GM12864 (cell line): ENCODE measurements at regions not wholly inside any gene's neighbourhood (a gene's known extent, or its start where the extent isn't known, plus 50 kb on each side); places are given as distances from the start of the nearest gene placed in this dataset.

Experiments used
- DNase-seq: peaks from one replicate; pipeline ENCODE4 v3.0.0-alpha.2; 2011; ENCODE audit warnings: low read depth
- H3K4me3 ChIP-seq: 2 replicates; pipeline ENCODE4 v1.5.1; 2011; ENCODE audit warnings: mild to moderate bottlenecking, low read depth, low read length, control low read depth
- CTCF ChIP-seq: IDR thresholded peaks from 2 replicates; pipeline ENCODE4 v1.5.1; 2011; ENCODE audit warnings: low read depth, mild to moderate bottlenecking, moderate library complexity, low read length, control low read depth, inconsistent platforms; ENCODE audit errors: missing control alignments

- no peak overlapping the region for H3K4me3 ChIP-seq
- DNase-seq: no peak
- TF ChIP-seq CTCF: no peak
Measured at GRCh38 chr15:66844041-66844746, 142.2 kb downstream of the SMAD6 start.

GRCh38 chr15:66844747-66845145, 142.7 kb downstream of the SMAD6 start:
- TF ChIP-seq CTCF: no peak
- no peak for DNase-seq
- H3K4me3 ChIP-seq: no peak overlapping the region

- no peak overlapping the region for H3K4me3 ChIP-seq
- no peak for DNase-seq
- no peak for TF ChIP-seq CTCF
Measured at GRCh38 chr15:66845266-66845785, 143.3 kb downstream of the SMAD6 start.

- no peak overlapping the region for H3K4me3 ChIP-seq
- DNase-seq: no peak
- TF ChIP-seq CTCF: no peak
Measured at GRCh38 chr15:66846031-66846430, 144.0 kb downstream of the SMAD6 start.

- TF ChIP-seq CTCF: no peak
- DNase-seq: no peak
- no peak overlapping the region for H3K4me3 ChIP-seq
Measured at GRCh38 chr15:66846811-66847210, 144.8 kb downstream of the SMAD6 start.

- DNase-seq: no peak
- H3K4me3 ChIP-seq: no peak overlapping the region
- TF ChIP-seq CTCF: no peak
Measured at GRCh38 chr15:66847565-66847991, 145.5 kb downstream of the SMAD6 start.

- no peak for DNase-seq
- no peak for TF ChIP-seq CTCF
- no peak overlapping the region for H3K4me3 ChIP-seq
Measured at GRCh38 chr15:66848116-66848515, 146.1 kb downstream of the SMAD6 start.
